ENCODE measurements at regions not wholly inside any gene's neighbourhood (a gene's known extent, or its start where the extent isn't known, plus 50 kb on each side); places are given as distances from the start of the nearest gene placed in this dataset.
A peak's percentile ranks its signal among the peaks of the same experiment; 100 is the strongest.

- no peak for TF ChIP-seq CTCF (conservative IDR thresholded peaks at IDR 0.05)
- H3K27me3 ChIP-seq (ENCODE audit: control insufficient read depth, insufficient read depth, low read length, poor library complexity, severe bottlenecking), result peaks cover 95% of the 10 kb centered on the region
- 6 to 10% methylated on average over 4 to 8 of the region's 8 CpGs for WGBS, 2 experiments (ENCODE audit: insufficient coverage in 1 of 2, insufficient read length in 1 of 2)
- DNase-seq, result no peak
- no peak overlapping the region for H3K27ac ChIP-seq (ENCODE audit: low read depth, low read length)
- H3K9ac ChIP-seq (ENCODE audit: extremely low read depth, low read length, poor library complexity, severe bottlenecking), result no peak overlapping the region
- H3K36me3 Mint-ChIP-seq (ENCODE audit: low read depth), result no peaks in the 10 kb centered on the region
- H3K9me3 Mint-ChIP-seq, result no peaks in the 10 kb centered on the region
- peak overlapping the region; percentile 61 for H3K4me3 Mint-ChIP-seq
- peaks cover 35% of the 10 kb centered on the region for H3K4me1 Mint-ChIP-seq
- no peaks in the 10 kb centered on the region for H3K36me3 ChIP-seq (ENCODE audit: control insufficient read depth, insufficient read depth, low read length)
- H3K9me3 ChIP-seq (ENCODE audit: control insufficient read depth, low read length), result no peaks in the 10 kb centered on the region
- H3K27ac Mint-ChIP-seq, result no peak overlapping the region
- H3K4me3 ChIP-seq (ENCODE audit: low read length), result peak overlapping the region; percentile 72
- peaks cover 5% of the 10 kb centered on the region for H3K4me1 ChIP-seq (ENCODE audit: control insufficient read depth, insufficient read depth, low read length)
- peaks cover 99% of the 10 kb centered on the region for H3K27me3 Mint-ChIP-seq (ENCODE audit: insufficient read depth)
Observed at GRCh38 chr16:86287664-86288201, 222.6 kb upstream of the FOXF1 start.

GRCh38 chr16:86288716-86289294, 221.5 kb upstream of the FOXF1 start:
- WGBS, 2 experiments (ENCODE audit: insufficient coverage in 1 of 2, insufficient read length in 1 of 2), result 4 to 9% methylated on average over 14 to 19 of the region's 19 CpGs
- Mint-ChIP-seq H3K27me3 (ENCODE audit: insufficient read depth) (peaks cover 98% of the 10 kb centered on the region), H3K27ac (no peak overlapping the region), H3K4me3 (no peak overlapping the region), H3K36me3 (ENCODE audit: low read depth) (no peaks in the 10 kb centered on the region), H3K4me1 (peaks cover 35% of the 10 kb centered on the region), H3K9me3 (no peaks in the 10 kb centered on the region)
- DNase-seq, result no peak
- no peak overlapping the region for H3K27ac ChIP-seq (ENCODE audit: low read depth, low read length)
- H3K4me1 ChIP-seq (ENCODE audit: control insufficient read depth, insufficient read depth, low read length), result peaks cover 5% of the 10 kb centered on the region
- TF ChIP-seq CTCF (conservative IDR thresholded peaks at IDR 0.05), result no peak
- no peak overlapping the region for H3K4me3 ChIP-seq (ENCODE audit: low read length)
- no peaks in the 10 kb centered on the region for H3K9me3 ChIP-seq (ENCODE audit: control insufficient read depth, low read length)
- H3K27me3 ChIP-seq (ENCODE audit: control insufficient read depth, insufficient read depth, low read length, poor library complexity, severe bottlenecking), result peaks cover 100% of the 10 kb centered on the region
- no peak overlapping the region for H3K9ac ChIP-seq (ENCODE audit: extremely low read depth, low read length, poor library complexity, severe bottlenecking)
- H3K36me3 ChIP-seq (ENCODE audit: control insufficient read depth, insufficient read depth, low read length), result no peaks in the 10 kb centered on the region

DNA sequence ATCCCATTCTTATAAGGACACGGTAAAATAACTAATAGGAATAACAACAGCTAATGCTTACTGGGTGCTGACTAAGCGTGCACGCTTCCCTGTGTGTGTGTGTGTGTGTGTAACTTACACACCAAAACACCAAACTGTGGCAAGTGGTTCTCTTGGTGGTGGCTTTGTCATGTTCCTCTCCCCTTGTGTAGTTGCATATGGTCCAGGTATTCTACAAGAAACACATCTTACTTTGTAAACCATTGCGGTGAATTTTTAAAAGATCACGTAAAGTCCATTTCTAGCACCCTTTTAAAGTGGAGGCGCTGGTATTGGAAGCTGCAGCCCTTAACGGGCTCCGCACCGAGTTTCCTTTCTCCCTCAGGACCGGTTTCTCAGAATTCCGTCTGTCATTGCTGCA, 221.0 kb upstream of the FOXF1 start:
- Histone ChIP-seq H3K4me1 (ENCODE audit: control insufficient read depth, insufficient read depth, low read length) (peaks cover 5% of the 10 kb centered on the region), H3K9ac (ENCODE audit: extremely low read depth, low read length, poor library complexity, severe bottlenecking) (no peak overlapping the region), H3K27me3 (ENCODE audit: control insufficient read depth, insufficient read depth, low read length, poor library complexity, severe bottlenecking) (peaks cover 100% of the 10 kb centered on the region), H3K4me3 (ENCODE audit: low read length) (no peak overlapping the region), H3K27ac (ENCODE audit: low read depth, low read length) (no peak overlapping the region), H3K9me3 (ENCODE audit: control insufficient read depth, low read length) (no peaks in the 10 kb centered on the region), H3K36me3 (ENCODE audit: control insufficient read depth, insufficient read depth, low read length) (no peaks in the 10 kb centered on the region)
- no peak for DNase-seq
- H3K36me3 Mint-ChIP-seq (ENCODE audit: low read depth), result no peaks in the 10 kb centered on the region
- no peaks in the 10 kb centered on the region for H3K9me3 Mint-ChIP-seq
- H3K4me1 Mint-ChIP-seq, result peaks cover 35% of the 10 kb centered on the region
- no peak for TF ChIP-seq CTCF (conservative IDR thresholded peaks at IDR 0.05)
- 27 to 32% methylated on average over 4 to 9 of the region's 11 CpGs for WGBS, 2 experiments (ENCODE audit: insufficient coverage in 1 of 2, insufficient read length in 1 of 2)
- no peak overlapping the region for H3K27ac Mint-ChIP-seq
- peaks cover 96% of the 10 kb centered on the region for H3K27me3 Mint-ChIP-seq (ENCODE audit: insufficient read depth)
- H3K4me3 Mint-ChIP-seq, result no peak overlapping the region

All from endodermal cell (in vitro differentiated cells).